PC-3 (cell line): ENCODE measurements at regions not wholly inside any gene's neighbourhood (a gene's known extent, or its start where the extent isn't known, plus 50 kb on each side); places are given as distances from the start of the nearest gene placed in this dataset.
"Not testable (repeated sequence)": the region's sequence is repeated elsewhere in the genome, so short reads cannot be mapped to it uniquely, and the experiment has no call there.

ENCODE experiments used
- ATAC-seq: fragments of 200-7000 bp; cut with Tn5 transposase; 2 replicates; pipeline ENCODE4 v1.9.1; 2020; ENCODE audit warnings: mild to moderate bottlenecking, moderate library complexity
- BruUV-seq: library from RNA; stranded (reverse); fragments of 400-500 nt; replicated peaks from 2 replicates; lab custom pipeline; 2021; lab: Mats Ljungman, UMichigan
- CTCF ChIA-PET: fragments of 300-600 bp; sonication (Branson Sonifier 250); formaldehyde crosslinking; loops from one replicate; lab custom pipeline; 2022; ENCODE audit warnings: antibody characterized with exemption; lab: Charles Lee
- POLR2A ChIA-PET: fragments of 300-600 bp; sonication (Branson Sonifier 250); formaldehyde crosslinking; loops from one replicate; lab custom pipeline; 2022; ENCODE audit warnings: antibody characterized with exemption; ENCODE audit not compliant: unreplicated experiment; lab: Charles Lee
- DNase-seq: peaks from one replicate; pipeline ENCODE4 v3.0.0-alpha.2; 2015
- H2AFZ ChIP-seq: fragments of 300-600 bp; sonication (generic); 2 replicates; pipeline ENCODE4 v1.6.0; 2016; ENCODE audit warnings: antibody characterized with exemption, low read length
- H3F3A ChIP-seq: fragments of 300-600 bp; sonication (generic); one replicate; pipeline ENCODE4 v1.6.0; 2017; ENCODE audit warnings: antibody characterized with exemption, low read length, control low read depth, mild to moderate bottlenecking; ENCODE audit not compliant: unreplicated experiment
- H3K27ac ChIP-seq: fragments of 300-600 bp; sonication (generic); 2 replicates; pipeline ENCODE4 v1.5.1; 2016; ENCODE audit warnings: mild to moderate bottlenecking, low read length
- H3K27me3 ChIP-seq: fragments of 300-600 bp; sonication (generic); 2 replicates; pipeline ENCODE4 v1.6.1; 2016; ENCODE audit warnings: low read length, mixed read lengths
- H3K36me3 ChIP-seq: fragments of 300-600 bp; sonication (generic); 2 replicates; pipeline ENCODE4 v1.6.1; 2016; ENCODE audit warnings: low read depth, mixed run types, low read length, mixed read lengths
- H3K4me1 ChIP-seq: fragments of 300-600 bp; sonication (generic); 2 replicates; pipeline ENCODE4 v1.5.1; 2016; ENCODE audit warnings: low read length; ENCODE audit not compliant: insufficient read depth
- H3K4me2 ChIP-seq: fragments of 300-600 bp; sonication (generic); 2 replicates; pipeline ENCODE4 v1.6.0; 2016; ENCODE audit warnings: low read length
- H3K4me3 ChIP-seq: fragments of 300-600 bp; sonication (generic); 2 replicates; pipeline ENCODE4 v1.5.1; 2016; ENCODE audit warnings: mild to moderate bottlenecking, low read length, mixed read lengths
- H3K79me2 ChIP-seq: fragments of 300-600 bp; sonication (generic); 2 replicates; pipeline ENCODE4 v1.6.1; 2017; ENCODE audit warnings: low read length, mixed read lengths
- H3K9ac ChIP-seq: fragments of 300-600 bp; sonication (generic); 2 replicates; pipeline ENCODE4 v1.6.0; 2016; ENCODE audit warnings: mild to moderate bottlenecking, low read length
- H3K9me2 ChIP-seq: fragments of 300-600 bp; sonication (generic); replicated peaks from 2 replicates; pipeline ENCODE4 v1.6.1; 2016; ENCODE audit warnings: mixed run types, low read length, mixed read lengths
- H3K9me3 ChIP-seq: fragments of 300-600 bp; sonication (generic); 2 replicates; pipeline ENCODE4 v1.6.1; 2016; ENCODE audit warnings: low read length, mixed read lengths
- H4K20me1 ChIP-seq: fragments of 300-600 bp; sonication (generic); 2 replicates; pipeline ENCODE4 v1.6.1; 2016; ENCODE audit warnings: low read length, mixed read lengths
- intact Hi-C: fragments of 100-400 bp; cut with micrococcal nuclease; formaldehyde crosslinking; loops from 2 replicates; pipeline ENCODE4 v1.9.0; 2023

GRCh38 chr9:42419652-42420051 lies 236.2 kb downstream of the SPATA31A6 start:
- H3K27ac ChIP-seq, H3K9ac ChIP-seq, BruUV-seq, DNase-seq, H3F3A ChIP-seq, H3K36me3 ChIP-seq, H3K4me1 ChIP-seq, H3K9me2 ChIP-seq, H3K9me3 ChIP-seq, H3K79me2 ChIP-seq, ATAC-seq, H3K4me3 ChIP-seq, POLR2A ChIA-PET, H2AFZ ChIP-seq, H3K27me3 ChIP-seq, H3K4me2 ChIP-seq, H4K20me1 ChIP-seq, intact Hi-C loops, CTCF ChIA-PET: not testable (repeated sequence)

GRCh38 chr9:42420324-42420723 lies 236.9 kb downstream of the SPATA31A6 start:
- H3K4me3 ChIP-seq, intact Hi-C loops, H3K79me2 ChIP-seq, ATAC-seq, H3K27me3 ChIP-seq, H3K9me3 ChIP-seq, H3K4me2 ChIP-seq, H3K36me3 ChIP-seq, DNase-seq, H3K9me2 ChIP-seq, H4K20me1 ChIP-seq, H3K9ac ChIP-seq, H3F3A ChIP-seq, POLR2A ChIA-PET, H3K4me1 ChIP-seq, BruUV-seq, H2AFZ ChIP-seq, H3K27ac ChIP-seq, CTCF ChIA-PET: not testable (repeated sequence)

GRCh38 chr9:42421630-42422029 lies 238.2 kb downstream of the SPATA31A6 start:
- H3K79me2 ChIP-seq, intact Hi-C loops, H3F3A ChIP-seq, H3K27me3 ChIP-seq, CTCF ChIA-PET, H3K9ac ChIP-seq, H3K36me3 ChIP-seq, H3K4me1 ChIP-seq, DNase-seq, BruUV-seq, H3K4me2 ChIP-seq, H2AFZ ChIP-seq, H3K4me3 ChIP-seq, H4K20me1 ChIP-seq, H3K9me2 ChIP-seq, ATAC-seq, H3K9me3 ChIP-seq, H3K27ac ChIP-seq, POLR2A ChIA-PET: not testable (repeated sequence)

GRCh38 chr9:42430674-42431615 lies 247.5 kb downstream of the SPATA31A6 start:
- H3K36me3 ChIP-seq, BruUV-seq, H3K4me3 ChIP-seq, H3K27ac ChIP-seq, H3K4me1 ChIP-seq, CTCF ChIA-PET, H2AFZ ChIP-seq, H3K27me3 ChIP-seq, H3F3A ChIP-seq, ATAC-seq, H3K79me2 ChIP-seq, H3K9me2 ChIP-seq, H3K9ac ChIP-seq, H3K4me2 ChIP-seq, H3K9me3 ChIP-seq, intact Hi-C loops, POLR2A ChIA-PET, H4K20me1 ChIP-seq: not testable (repeated sequence)
- peak; percentile 4 for DNase-seq

GRCh38 chr9:42431616-42432010 lies 248.2 kb downstream of the SPATA31A6 start:
- intact Hi-C loops: not testable (repeated sequence)

GRCh38 chr9:42434844-42435714 lies 251.6 kb downstream of the SPATA31A6 start:
- H3K4me2 ChIP-seq, H3K79me2 ChIP-seq, H3K9me2 ChIP-seq, H3K9ac ChIP-seq, H3K9me3 ChIP-seq, H3K27ac ChIP-seq, H3K4me1 ChIP-seq, H2AFZ ChIP-seq, H3K4me3 ChIP-seq, ATAC-seq, H4K20me1 ChIP-seq, intact Hi-C loops, BruUV-seq, H3K36me3 ChIP-seq, DNase-seq, H3K27me3 ChIP-seq, POLR2A ChIA-PET, CTCF ChIA-PET, H3F3A ChIP-seq: not testable (repeated sequence)

More at GRCh38 chr9:42431616-42432010, 248.2 kb downstream of the SPATA31A6 start:
- DNase-seq, H2AFZ ChIP-seq, H3K9me2 ChIP-seq, H3K36me3 ChIP-seq, H3K4me1 ChIP-seq, H3K79me2 ChIP-seq, BruUV-seq, H3K4me2 ChIP-seq, H3K27ac ChIP-seq, H3F3A ChIP-seq, CTCF ChIA-PET, H3K4me3 ChIP-seq, ATAC-seq, H3K9me3 ChIP-seq, POLR2A ChIA-PET, H3K27me3 ChIP-seq, H3K9ac ChIP-seq, H4K20me1 ChIP-seq: not testable (repeated sequence)
